Brain microvascular endothelial cell (primary cell): ENCODE measurements at regions not wholly inside any gene's neighbourhood (a gene's known extent, or its start where the extent isn't known, plus 50 kb on each side); places are given as distances from the start of the nearest gene placed in this dataset.
A peak's percentile ranks its signal among the peaks of the same experiment; 100 is the strongest.
"Not testable (repeated sequence)": the region's sequence is repeated elsewhere in the genome, so short reads cannot be mapped to it uniquely, and the experiment has no call there.

Experiments
- DNase-seq: peaks from one replicate; pipeline ENCODE4 v3.0.0-alpha.2; 2020
- H3K27ac ChIP-seq: fragments of 250-450 bp; sonication (Bioruptor Pico); 2 replicates; pipeline ENCODE4 v1.5.1; 2020; ENCODE audit warnings: mild to moderate bottlenecking, moderate library complexity
- H3K27me3 ChIP-seq: fragments of 250-450 bp; sonication (Bioruptor Pico); replicated peaks from 2 replicates; pipeline ENCODE4 v1.5.1; 2020; ENCODE audit warnings: mild to moderate bottlenecking
- H3K36me3 ChIP-seq: fragments of 250-450 bp; sonication (Bioruptor Pico); replicated peaks from 2 replicates; pipeline ENCODE4 v1.5.1; 2020; ENCODE audit warnings: mild to moderate bottlenecking
- H3K4me3 ChIP-seq: 2 replicates; pipeline ENCODE4 v1.5.1; 2011; ENCODE audit warnings: low read depth, mild to moderate bottlenecking, control low read depth, low read length, moderate library complexity
- CTCF ChIP-seq: IDR thresholded peaks from 2 replicates; pipeline ENCODE4 v1.5.1; 2011; ENCODE audit warnings: low read depth, mild to moderate bottlenecking, moderate library complexity, low read length, control low read depth, inconsistent platforms; ENCODE audit errors: missing control alignments
- in situ Hi-C: cut with HindIII; loops from 2 replicates; pipeline ENCODE4 v1.10.0; 2017; ENCODE audit warnings: low sequenced_read_pairs, low pct_ligation_motif_present

GRCh38 chr7:149564340-149565095 is 66.9 kb upstream of the ZNF746 start:
- Histone ChIP-seq H3K27ac (no peak overlapping the region), H3K4me3 (no peak overlapping the region), H3K27me3 (no peaks in the 10 kb centered on the region), H3K36me3 (peaks cover 2% of the 10 kb centered on the region)
- in situ Hi-C loops: no loop called here
- DNase-seq: no peak
- TF ChIP-seq CTCF: no peak

DNA sequence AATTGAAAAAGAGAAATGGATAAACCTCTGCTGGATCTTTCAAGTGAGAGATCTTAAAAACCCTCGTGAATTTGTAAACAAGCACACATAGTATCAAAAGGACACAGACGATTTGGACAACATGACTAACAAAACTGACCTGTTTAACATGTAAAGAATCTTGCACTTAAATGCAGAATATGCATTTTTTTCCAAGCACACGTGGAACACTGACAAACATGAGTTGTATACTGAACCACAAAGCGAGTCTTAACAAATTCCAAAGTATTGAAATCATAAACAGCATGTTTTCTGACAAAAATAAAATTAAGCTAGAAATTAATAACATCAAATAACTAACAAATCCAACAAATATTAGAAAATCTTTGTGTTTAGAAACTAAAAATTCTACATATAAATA is 65.0 kb upstream of the ZNF746 start:
- no peaks in the 10 kb centered on the region for H3K27me3 ChIP-seq
- DNase-seq: no peak
- in situ Hi-C loops: no loop called here
- H3K4me3 ChIP-seq: no peak overlapping the region
- TF ChIP-seq CTCF: no peak
- no peak overlapping the region for H3K27ac ChIP-seq
- H3K36me3 ChIP-seq: peaks cover 6% of the 10 kb centered on the region

DNA sequence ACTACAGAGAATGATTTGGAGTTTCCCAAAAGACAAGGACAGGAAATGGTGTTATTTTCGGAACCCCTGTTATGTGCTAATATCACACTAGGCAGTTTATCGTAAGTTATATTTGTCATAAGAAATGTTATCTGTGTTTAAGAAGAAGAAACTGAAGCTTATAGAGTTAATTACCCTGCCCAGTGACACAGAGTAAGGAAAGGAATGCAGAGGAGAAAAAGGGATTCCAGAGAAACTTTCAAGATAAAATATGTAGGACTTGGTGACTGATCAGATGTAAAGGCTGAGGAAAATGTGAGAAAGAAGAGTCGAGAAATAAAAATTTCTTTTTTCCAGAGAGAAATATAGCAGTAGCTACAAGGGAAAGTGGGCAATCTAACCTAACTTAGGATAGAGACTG is 63.5 kb upstream of the ZNF746 start:
- Histone ChIP-seq H3K4me3 (no peak overlapping the region), H3K27ac (no peak overlapping the region), H3K27me3 (no peaks in the 10 kb centered on the region), H3K36me3 (peaks cover 10% of the 10 kb centered on the region)
- no peak for DNase-seq
- no peak for TF ChIP-seq CTCF
- in situ Hi-C loops: no loop called here

DNA sequence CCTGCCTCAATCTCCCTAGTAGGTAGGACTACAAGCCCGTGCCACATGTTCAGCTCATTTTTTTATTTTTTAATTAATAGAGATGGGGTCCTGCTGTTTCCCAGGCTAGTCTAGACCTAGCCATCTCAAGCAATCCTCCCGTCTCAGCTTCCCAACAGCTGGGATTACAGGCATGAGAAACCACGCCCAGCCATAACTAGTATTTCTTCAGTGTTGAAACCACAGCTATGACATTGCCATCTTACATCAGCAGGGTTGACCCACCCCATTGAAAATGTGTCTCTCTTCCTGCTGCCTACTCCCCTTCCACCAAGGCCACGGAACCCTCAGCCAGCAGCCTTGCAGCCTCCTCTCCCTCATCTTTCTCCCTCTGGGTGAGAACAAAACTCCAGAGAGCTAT is 62.1 kb upstream of the ZNF746 start:
- peak; percentile 14 for DNase-seq
- H3K36me3 ChIP-seq: peaks cover 10% of the 10 kb centered on the region
- no peak overlapping the region for H3K4me3 ChIP-seq
- no peak overlapping the region for H3K27ac ChIP-seq
- in situ Hi-C loops: no loop called here
- no peaks in the 10 kb centered on the region for H3K27me3 ChIP-seq
- TF ChIP-seq CTCF: no peak

DNA sequence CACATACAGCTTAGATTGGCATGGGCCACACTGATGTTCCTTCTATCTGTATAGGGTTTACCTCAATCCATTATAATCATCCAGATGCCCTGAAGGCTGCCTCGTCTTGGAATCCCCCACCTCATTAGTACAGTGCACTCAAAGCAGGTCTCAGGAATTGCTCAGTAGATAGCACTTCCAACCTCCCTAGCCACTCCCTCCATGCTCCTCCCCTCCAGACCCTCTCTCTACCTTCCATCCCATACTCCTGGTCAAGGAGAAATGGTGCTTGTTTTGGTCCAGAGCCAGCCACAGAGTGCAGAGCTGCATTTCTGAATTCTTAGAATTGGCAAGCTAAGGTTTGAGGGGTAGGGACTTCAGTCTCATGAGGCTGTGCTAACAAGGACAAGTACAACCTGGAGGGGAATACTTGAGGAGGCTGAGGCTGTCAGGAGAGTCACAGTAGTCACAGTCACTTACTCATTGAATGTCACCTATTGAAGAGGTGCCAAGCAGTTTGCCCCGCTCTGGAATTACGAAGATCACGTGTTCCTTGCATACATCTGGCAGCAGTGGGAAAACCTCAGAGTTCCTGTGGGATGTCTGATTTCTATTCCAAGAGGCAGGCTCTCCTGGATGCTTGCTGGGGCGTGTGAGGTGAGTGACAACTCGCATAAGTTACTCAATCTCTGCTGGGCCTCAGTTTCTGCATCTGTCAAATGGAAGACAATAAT is 60.7 kb upstream of the ZNF746 start:
- no peak overlapping the region for H3K27ac ChIP-seq
- in situ Hi-C loops: no loop called here
- DNase-seq: no peak
- no peak overlapping the region for H3K4me3 ChIP-seq
- H3K27me3 ChIP-seq: no peaks in the 10 kb centered on the region
- H3K36me3 ChIP-seq: peaks cover 10% of the 10 kb centered on the region
- TF ChIP-seq CTCF: no peak

DNA sequence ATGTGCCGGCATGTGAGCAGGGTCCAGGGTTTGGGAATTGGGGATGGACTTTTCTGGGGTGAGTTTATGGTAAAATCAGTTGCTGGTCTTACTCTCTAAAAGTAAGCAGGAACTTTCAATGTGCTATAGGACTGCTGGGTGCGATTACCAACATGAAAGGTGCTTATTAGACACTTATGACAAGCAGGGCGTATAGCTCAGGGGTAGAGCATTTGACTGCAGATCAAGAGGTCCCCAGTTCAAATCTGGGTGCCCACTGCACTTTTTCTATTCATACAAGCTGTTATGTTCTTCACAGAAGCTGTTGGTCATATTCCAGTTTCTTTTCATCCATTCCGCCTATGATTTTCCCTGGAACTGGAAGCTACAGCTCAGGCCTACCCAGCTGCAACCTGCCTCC is 58.9 kb upstream of the ZNF746 start:
- H3K27me3 ChIP-seq, in situ Hi-C loops, DNase-seq, H3K4me3 ChIP-seq, H3K27ac ChIP-seq: not testable (repeated sequence)
- H3K36me3 ChIP-seq: peaks cover 20% of the 10 kb centered on the region

GRCh38 chr7:149554821-149555220 is 57.2 kb upstream of the ZNF746 start:
- H3K4me3 ChIP-seq, H3K27ac ChIP-seq, in situ Hi-C loops, DNase-seq, H3K27me3 ChIP-seq: not testable (repeated sequence)
- H3K36me3 ChIP-seq: peaks cover 32% of the 10 kb centered on the region

DNA sequence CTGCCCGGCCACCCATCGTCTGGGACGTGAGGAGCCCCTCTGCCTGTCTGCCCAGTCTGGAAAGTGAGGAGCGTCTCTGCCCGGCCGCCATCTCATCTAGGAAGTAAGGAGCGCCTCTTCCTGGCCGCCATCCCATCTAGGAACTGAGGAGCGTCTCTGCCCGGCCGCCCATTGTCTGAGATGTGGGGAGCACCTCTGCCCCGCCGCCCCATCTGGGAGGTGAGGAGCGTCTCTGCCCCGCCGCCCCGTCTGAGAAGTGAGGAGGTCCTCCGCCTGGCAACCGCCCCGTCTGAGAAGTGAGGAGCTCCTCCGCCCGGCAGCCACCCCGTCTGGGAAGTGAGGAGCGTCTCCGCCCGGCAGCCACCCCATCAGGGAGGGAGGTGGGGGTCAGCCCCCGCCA is 56.4 kb upstream of the ZNF746 start:
- H3K4me3 ChIP-seq, DNase-seq, H3K27me3 ChIP-seq, in situ Hi-C loops, H3K27ac ChIP-seq: not testable (repeated sequence)
- H3K36me3 ChIP-seq: peaks cover 35% of the 10 kb centered on the region
